Astrocyte (in vitro differentiated cells and primary cell): ENCODE measurements at regions not wholly inside any gene's neighbourhood (a gene's known extent, or its start where the extent isn't known, plus 50 kb on each side); places are given as distances from the start of the nearest gene placed in this dataset.

Experiments
- CTCF ChIP-seq: IDR thresholded peaks from 2 replicates; pipeline ENCODE4 v1.5.1; 2011; ENCODE audit warnings: low read depth, mild to moderate bottlenecking, inconsistent platforms, low read length, moderate library complexity; ENCODE audit not compliant: insufficient read depth
- EZH2 ChIP-seq: IDR thresholded peaks from 2 replicates; pipeline ENCODE4 v1.6.1; 2012; ENCODE audit warnings: mild to moderate bottlenecking, low read length, inconsistent platforms; ENCODE audit not compliant: insufficient read depth

GRCh38 chr2:11980809-11981208 lies 234.4 kb downstream of the LPIN1 start:
- TF ChIP-seq CTCF (no peak), EZH2 (no peak)
